ENCODE measurements at regions not wholly inside any gene's neighbourhood (a gene's known extent, or its start where the extent isn't known, plus 50 kb on each side); places are given as distances from the start of the nearest gene placed in this dataset.

DNA sequence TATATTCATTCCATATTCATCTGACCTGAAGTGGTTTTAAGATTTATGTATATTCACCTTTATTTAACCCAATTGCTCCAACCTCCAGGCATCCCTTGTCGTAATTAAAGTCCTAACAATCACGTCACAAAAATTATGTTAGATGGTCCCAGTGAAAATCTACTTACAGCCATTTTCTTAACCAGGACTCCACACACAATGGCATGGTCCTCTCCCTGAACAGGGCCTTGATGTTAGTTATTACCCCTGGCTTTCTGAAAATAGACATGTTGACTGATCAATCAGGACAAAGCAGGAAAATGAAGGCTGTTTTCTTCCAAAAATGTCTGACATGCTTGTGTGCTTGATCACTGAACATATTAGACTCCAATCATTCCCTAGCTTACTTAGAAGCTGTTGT is 542.7 kb upstream of the SLITRK5 start:
- Mint-ChIP-seq H3K9me3 (peaks cover 5% of the 10 kb centered on the region), H3K36me3 (no peaks in the 10 kb centered on the region), H3K27me3 (no peaks in the 10 kb centered on the region), H3K4me3 (no peak overlapping the region), H3K4me1 (ENCODE audit: unreplicated experiment) (peaks cover 4% of the 10 kb centered on the region), H3K27ac (no peak overlapping the region)
- TF ChIP-seq, protein P1, sequence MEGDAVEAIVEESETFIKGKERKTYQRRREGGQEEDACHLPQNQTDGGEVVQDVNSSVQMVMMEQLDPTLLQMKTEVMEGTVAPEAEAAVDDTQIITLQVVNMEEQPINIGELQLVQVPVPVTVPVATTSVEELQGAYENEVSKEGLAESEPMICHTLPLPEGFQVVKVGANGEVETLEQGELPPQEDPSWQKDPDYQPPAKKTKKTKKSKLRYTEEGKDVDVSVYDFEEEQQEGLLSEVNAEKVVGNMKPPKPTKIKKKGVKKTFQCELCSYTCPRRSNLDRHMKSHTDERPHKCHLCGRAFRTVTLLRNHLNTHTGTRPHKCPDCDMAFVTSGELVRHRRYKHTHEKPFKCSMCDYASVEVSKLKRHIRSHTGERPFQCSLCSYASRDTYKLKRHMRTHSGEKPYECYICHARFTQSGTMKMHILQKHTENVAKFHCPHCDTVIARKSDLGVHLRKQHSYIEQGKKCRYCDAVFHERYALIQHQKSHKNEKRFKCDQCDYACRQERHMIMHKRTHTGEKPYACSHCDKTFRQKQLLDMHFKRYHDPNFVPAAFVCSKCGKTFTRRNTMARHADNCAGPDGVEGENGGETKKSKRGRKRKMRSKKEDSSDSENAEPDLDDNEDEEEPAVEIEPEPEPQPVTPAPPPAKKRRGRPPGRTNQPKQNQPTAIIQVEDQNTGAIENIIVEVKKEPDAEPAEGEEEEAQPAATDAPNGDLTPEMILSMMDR (conservative IDR thresholded peaks at IDR 0.05): no peak
- no peak for DNase-seq (ENCODE audit: extremely low spot score, unreplicated experiment)

DNA sequence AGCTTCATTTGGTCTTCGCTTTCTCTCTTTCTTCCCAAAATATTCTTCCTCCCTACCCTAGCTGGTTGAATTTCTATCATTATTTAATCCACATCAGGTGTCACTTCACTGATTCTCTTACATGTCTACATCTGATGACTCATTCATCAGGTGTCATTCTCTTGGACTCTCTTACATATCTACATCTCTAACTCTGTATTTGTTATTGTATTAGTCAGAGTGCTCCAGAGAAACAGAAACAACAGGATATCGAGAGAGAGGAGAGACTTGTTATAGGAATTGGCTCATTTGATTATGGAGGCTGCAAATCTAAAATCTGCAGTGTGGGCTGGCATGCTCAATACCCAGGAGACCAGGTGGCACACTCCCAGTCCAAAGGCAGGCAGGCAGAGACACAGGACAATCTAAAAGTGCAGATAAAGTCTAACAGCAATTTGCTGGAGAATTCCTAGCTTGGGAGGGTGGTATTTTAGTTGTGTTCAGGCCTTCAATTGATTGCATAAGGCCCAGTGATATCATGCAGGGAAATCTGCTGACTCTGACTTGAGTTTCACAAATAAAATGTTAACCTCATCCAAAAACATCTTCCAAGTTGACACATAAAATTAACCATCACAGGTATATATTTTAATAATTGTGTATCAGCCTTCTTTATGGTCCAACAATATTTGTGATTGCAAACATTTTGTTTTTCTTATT is 541.4 kb upstream of the SLITRK5 start:
- DNase-seq (ENCODE audit: extremely low spot score, unreplicated experiment): no peak
- Mint-ChIP-seq H3K9me3 (peaks cover 5% of the 10 kb centered on the region), H3K36me3 (no peaks in the 10 kb centered on the region), H3K4me3 (no peak overlapping the region), H3K27me3 (no peaks in the 10 kb centered on the region), H3K4me1 (ENCODE audit: unreplicated experiment) (no peaks in the 10 kb centered on the region), H3K27ac (no peak overlapping the region)
- TF ChIP-seq, protein P1 (conservative IDR thresholded peaks at IDR 0.05): no peak

DNA sequence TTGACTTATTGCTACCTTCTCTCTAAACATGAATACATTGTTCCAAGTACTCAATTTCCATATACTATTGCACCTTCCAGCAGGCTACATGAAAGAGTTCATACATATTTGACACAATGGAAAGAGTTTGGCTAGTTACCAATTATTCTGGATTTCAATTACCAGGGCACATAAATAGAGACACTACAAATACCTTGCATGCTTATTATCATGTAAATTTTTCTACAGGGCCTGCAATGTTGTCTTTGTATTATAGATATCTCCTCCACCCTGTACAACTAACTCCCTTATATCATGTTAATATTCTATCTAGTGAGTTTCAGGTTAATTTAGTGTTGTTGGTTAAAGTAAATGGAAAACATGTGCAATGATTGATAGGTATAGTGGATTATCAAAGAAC is 540.7 kb upstream of the SLITRK5 start:
- H3K27ac Mint-ChIP-seq: no peak overlapping the region
- H3K4me1 Mint-ChIP-seq (ENCODE audit: unreplicated experiment): no peaks in the 10 kb centered on the region
- H3K27me3 Mint-ChIP-seq: no peaks in the 10 kb centered on the region
- H3K9me3 Mint-ChIP-seq: peaks cover 5% of the 10 kb centered on the region
- TF ChIP-seq, protein P1 (conservative IDR thresholded peaks at IDR 0.05): no peak
- H3K4me3 Mint-ChIP-seq: no peak overlapping the region
- H3K36me3 Mint-ChIP-seq: no peaks in the 10 kb centered on the region
- no peak for DNase-seq (ENCODE audit: extremely low spot score, unreplicated experiment)

DNA sequence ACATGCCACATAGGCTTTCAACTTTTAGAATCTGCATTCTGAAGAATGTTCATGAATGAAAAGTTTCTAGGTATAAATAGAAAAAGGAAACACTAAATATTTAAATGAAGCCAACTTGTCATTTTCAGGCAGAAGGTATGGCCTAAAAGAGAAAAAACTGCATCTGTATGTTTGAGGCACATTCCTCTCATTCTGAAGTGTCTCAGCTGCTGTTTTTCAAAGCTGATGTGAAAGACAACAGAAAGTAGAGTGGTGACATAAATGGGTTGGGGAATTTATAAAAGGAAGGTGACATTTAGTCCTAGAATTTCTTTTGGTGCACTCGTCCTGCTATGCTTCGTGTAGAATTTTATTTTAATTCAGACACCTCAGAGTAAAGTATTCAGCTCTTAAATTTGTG is 539.6 kb upstream of the SLITRK5 start:
- peaks cover 5% of the 10 kb centered on the region for H3K9me3 Mint-ChIP-seq
- no peaks in the 10 kb centered on the region for H3K27me3 Mint-ChIP-seq
- no peak overlapping the region for H3K27ac Mint-ChIP-seq
- H3K4me3 Mint-ChIP-seq: no peak overlapping the region
- no peaks in the 10 kb centered on the region for H3K4me1 Mint-ChIP-seq (ENCODE audit: unreplicated experiment)
- DNase-seq (ENCODE audit: extremely low spot score, unreplicated experiment): no peak
- TF ChIP-seq, protein P1 (conservative IDR thresholded peaks at IDR 0.05): no peak
- H3K36me3 Mint-ChIP-seq: no peaks in the 10 kb centered on the region

DNA sequence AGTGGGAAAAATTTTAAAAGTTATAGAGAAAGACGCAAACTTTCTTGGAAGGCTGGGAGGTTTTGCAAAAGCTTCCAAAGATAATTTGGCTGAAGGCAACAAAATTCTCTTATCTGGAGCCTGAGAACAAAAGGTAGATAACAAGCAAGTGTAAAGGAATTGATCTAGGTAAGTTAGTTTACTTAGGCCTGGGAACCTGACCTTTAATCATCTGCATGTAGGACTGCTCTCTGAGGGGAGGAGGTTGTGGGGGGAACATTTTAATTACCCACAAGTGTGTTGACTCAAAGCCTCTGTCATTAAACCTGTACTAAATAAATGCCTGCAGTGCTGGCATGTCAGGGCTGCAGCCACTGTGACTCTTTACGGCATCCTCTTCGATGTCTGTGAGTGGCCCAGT is 532.3 kb upstream of the SLITRK5 start:
- no peaks in the 10 kb centered on the region for H3K4me1 Mint-ChIP-seq (ENCODE audit: unreplicated experiment)
- no peaks in the 10 kb centered on the region for H3K9me3 Mint-ChIP-seq
- no peak overlapping the region for H3K4me3 Mint-ChIP-seq
- TF ChIP-seq, protein P1 (conservative IDR thresholded peaks at IDR 0.05): no peak
- no peak overlapping the region for H3K27ac Mint-ChIP-seq
- no peaks in the 10 kb centered on the region for H3K36me3 Mint-ChIP-seq
- no peaks in the 10 kb centered on the region for H3K27me3 Mint-ChIP-seq
- no peak for DNase-seq (ENCODE audit: extremely low spot score, unreplicated experiment)

Data from type B pancreatic cell (in vitro differentiated cells).